HepG2 (cell line): ENCODE measurements at regions not wholly inside any gene's neighbourhood (a gene's known extent, or its start where the extent isn't known, plus 50 kb on each side); places are given as distances from the start of the nearest gene placed in this dataset.
A peak's percentile ranks its signal among the peaks of the same experiment; 100 is the strongest.

ENCODE experiments used
- ATAC-seq: fragments of 200-7000 bp; cut with Tn5 transposase; 3 replicates; pipeline ENCODE4 v1.9.1; 2020; ENCODE audit warnings: mild to moderate bottlenecking, moderate library complexity
- BruUV-seq: library from RNA; stranded (reverse); fragments of 400-500 nt; replicated peaks from 2 replicates; lab custom pipeline; 2021; lab: Mats Ljungman, UMichigan
- CTCF ChIA-PET: fragments of 300-600 bp; formaldehyde crosslinking; extraction: SDS; loops from one replicate; lab custom pipeline; 2021; ENCODE audit warnings: low total read pairs, inconsistent platforms, low intra/inter-chr PET ratio; lab: Yijun Ruan, JAX
- POLR2A ChIA-PET: fragments of 350-600 bp; sonication (Branson Sonifier 250); formaldehyde crosslinking; loops from one replicate; lab custom pipeline; 2020; ENCODE audit warnings: antibody characterized with exemption, inconsistent platforms; lab: Yijun Ruan, JAX
- DNase-seq: peaks from one replicate; pipeline ENCODE4 v3.0.0-alpha.2; 2015; ENCODE audit warnings: low spot score
- FAIRE-seq: peaks from 3 replicates; lab custom pipeline; 2011; peaks lifted over from hg19 to GRCh38; lab: Jason Lieb, UNC
- H2AFZ ChIP-seq: one replicate; pipeline ENCODE4 v1.6.1; 2011; ENCODE audit warnings: low read length, inconsistent platforms
- H3K27ac ChIP-seq: fragments of 300-600 bp; 3 replicates; pipeline ENCODE4 v1.8.0; 2011; ENCODE audit warnings: mixed run types, mild to moderate bottlenecking, mixed read lengths, low read length, inconsistent platforms; ENCODE audit not compliant: insufficient read depth; ENCODE audit errors: extremely low read length
- H3K27me3 ChIP-seq, 2 experiments: fragments of 200-600 bp in 1 of 2; 2 replicates in 1 of 2; 3 replicates in 1 of 2; pipeline versions ENCODE4 v1.6.0 to v1.8.0; 2011; ENCODE audit warnings: low read length in 2 of 2, mild to moderate bottlenecking in 2 of 2, moderate library complexity in 2 of 2, inconsistent platforms in 1 of 2; ENCODE audit not compliant: insufficient read depth in 2 of 2, control insufficient read depth in 1 of 2
- H3K36me3 ChIP-seq, 2 experiments: fragments of 200-600 bp in 1 of 2; replicated peaks in 1 of 2; 2 replicates in 1 of 2; 3 replicates in 1 of 2; pipeline versions ENCODE4 v1.5.1 to v1.8.0; 2011; ENCODE audit warnings: low read length in 2 of 2, inconsistent platforms in 1 of 2; ENCODE audit not compliant: insufficient read depth in 2 of 2, control insufficient read depth in 1 of 2
- H3K4me1 ChIP-seq: 2 replicates; pipeline ENCODE4 v1.5.1; 2012; ENCODE audit warnings: low read length, inconsistent platforms; ENCODE audit not compliant: insufficient read depth
- H3K4me2 ChIP-seq: 2 replicates; pipeline ENCODE4 v1.6.0; 2011; ENCODE audit warnings: low read depth, low read length, inconsistent platforms
- H3K4me3 ChIP-seq, 3 experiments: fragments of 200-600 bp in 1 of 3; sonication (generic), shearing (Covaris generic) in 1 of 3; replicated peaks in 1 of 3; 2 replicates each; pipeline ENCODE4 v1.5.1; 2011 to 2016; ENCODE audit warnings: low read length in 3 of 3, inconsistent platforms in 2 of 3, low read depth in 2 of 3, mild to moderate bottlenecking in 2 of 3, control low read depth in 1 of 3, mixed read lengths in 1 of 3; ENCODE audit not compliant: insufficient read depth in 1 of 3
- H3K79me2 ChIP-seq: one replicate; pipeline ENCODE4 v1.6.1; 2011; ENCODE audit warnings: low read length, inconsistent platforms; ENCODE audit not compliant: insufficient read depth
- H3K9ac ChIP-seq: 2 replicates; pipeline ENCODE4 v1.6.0; 2011; ENCODE audit warnings: mild to moderate bottlenecking, low read depth, low read length, inconsistent platforms; ENCODE audit not compliant: insufficient read depth
- H3K9me3 ChIP-seq: 2 replicates; pipeline ENCODE4 v1.5.1; 2012; ENCODE audit warnings: mild to moderate bottlenecking, low read length
- H4K20me1 ChIP-seq: 2 replicates; pipeline ENCODE4 v1.6.0; 2011; ENCODE audit warnings: inconsistent platforms, mild to moderate bottlenecking, low read length, moderate library complexity; ENCODE audit not compliant: insufficient read depth
- MZF1 ChIP-seq: sonication (generic); formaldehyde crosslinking; IDR thresholded peaks from 2 replicates; pipeline ENCODE4 v1.8.1; 2023; ENCODE audit warnings: mild to moderate bottlenecking, missing genetic modification reagents, borderline replicate concordance
- NCOA5 ChIP-seq: sonication (generic); formaldehyde crosslinking; IDR thresholded peaks from 2 replicates; pipeline ENCODE4 v1.4.0; 2020; ENCODE audit warnings: missing genetic modification reagents
- SYNCRIP ChIP-seq: fragments of 200-400 bp; formaldehyde crosslinking; IDR thresholded peaks from 2 replicates; pipeline ENCODE4 v1.6.1; 2018; ENCODE audit warnings: mild to moderate bottlenecking, low read depth, low read length; ENCODE audit not compliant: insufficient read depth
- WGBS: methylation state at CpG from one replicate; pipeline ENCODE4 v1.1.6; 2017; ENCODE audit warnings: low lambda C conversion rate; 5-methylcytosine and 5-hydroxymethylcytosine counted together
- in situ Hi-C: cut with HindIII; loops from 2 replicates; pipeline ENCODE4 v1.10.0; 2017; ENCODE audit warnings: low pct_unique_long_range_greater_than_20kb; ENCODE audit not compliant: extremely low pct_ligation_motif_present
- intact Hi-C: fragments of 100-400 bp; cut with micrococcal nuclease; formaldehyde crosslinking; loops from one replicate; pipeline ENCODE4 v1.10.0; 2022; ENCODE audit not compliant: unreplicated experiment
- TF ChIP-seq, protein P1 (sequence below): sonication (generic); formaldehyde crosslinking; IDR thresholded peaks from 2 replicates; pipeline ENCODE4 v1.4.0; 2020; ENCODE audit warnings: missing genetic modification reagents, borderline replicate concordance

- TF ChIP-seq, protein P1, sequence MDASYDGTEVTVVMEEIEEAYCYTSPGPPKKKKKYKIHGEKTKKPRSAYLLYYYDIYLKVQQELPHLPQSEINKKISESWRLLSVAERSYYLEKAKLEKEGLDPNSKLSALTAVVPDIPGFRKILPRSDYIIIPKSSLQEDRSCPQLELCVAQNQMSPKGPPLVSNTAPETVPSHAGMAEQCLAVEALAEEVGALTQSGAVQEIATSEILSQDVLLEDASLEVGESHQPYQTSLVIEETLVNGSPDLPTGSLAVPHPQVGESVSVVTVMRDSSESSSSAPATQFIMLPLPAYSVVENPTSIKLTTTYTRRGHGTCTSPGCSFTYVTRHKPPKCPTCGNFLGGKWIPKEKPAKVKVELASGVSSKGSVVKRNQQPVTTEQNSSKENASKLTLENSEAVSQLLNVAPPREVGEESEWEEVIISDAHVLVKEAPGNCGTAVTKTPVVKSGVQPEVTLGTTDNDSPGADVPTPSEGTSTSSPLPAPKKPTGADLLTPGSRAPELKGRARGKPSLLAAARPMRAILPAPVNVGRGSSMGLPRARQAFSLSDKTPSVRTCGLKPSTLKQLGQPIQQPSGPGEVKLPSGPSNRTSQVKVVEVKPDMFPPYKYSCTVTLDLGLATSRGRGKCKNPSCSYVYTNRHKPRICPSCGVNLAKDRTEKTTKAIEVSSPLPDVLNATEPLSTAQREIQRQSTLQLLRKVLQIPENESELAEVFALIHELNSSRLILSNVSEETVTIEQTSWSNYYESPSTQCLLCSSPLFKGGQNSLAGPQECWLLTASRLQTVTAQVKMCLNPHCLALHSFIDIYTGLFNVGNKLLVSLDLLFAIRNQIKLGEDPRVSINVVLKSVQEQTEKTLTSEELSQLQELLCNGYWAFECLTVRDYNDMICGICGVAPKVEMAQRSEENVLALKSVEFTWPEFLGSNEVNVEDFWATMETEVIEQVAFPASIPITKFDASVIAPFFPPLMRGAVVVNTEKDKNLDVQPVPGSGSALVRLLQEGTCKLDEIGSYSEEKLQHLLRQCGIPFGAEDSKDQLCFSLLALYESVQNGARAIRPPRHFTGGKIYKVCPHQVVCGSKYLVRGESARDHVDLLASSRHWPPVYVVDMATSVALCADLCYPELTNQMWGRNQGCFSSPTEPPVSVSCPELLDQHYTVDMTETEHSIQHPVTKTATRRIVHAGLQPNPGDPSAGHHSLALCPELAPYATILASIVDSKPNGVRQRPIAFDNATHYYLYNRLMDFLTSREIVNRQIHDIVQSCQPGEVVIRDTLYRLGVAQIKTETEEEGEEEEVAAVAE, result peak; percentile 93
These were observed 592.1 kb downstream of the XIRP2 start (continued) for GRCh38 chr2:167480232-167480985.

DNA sequence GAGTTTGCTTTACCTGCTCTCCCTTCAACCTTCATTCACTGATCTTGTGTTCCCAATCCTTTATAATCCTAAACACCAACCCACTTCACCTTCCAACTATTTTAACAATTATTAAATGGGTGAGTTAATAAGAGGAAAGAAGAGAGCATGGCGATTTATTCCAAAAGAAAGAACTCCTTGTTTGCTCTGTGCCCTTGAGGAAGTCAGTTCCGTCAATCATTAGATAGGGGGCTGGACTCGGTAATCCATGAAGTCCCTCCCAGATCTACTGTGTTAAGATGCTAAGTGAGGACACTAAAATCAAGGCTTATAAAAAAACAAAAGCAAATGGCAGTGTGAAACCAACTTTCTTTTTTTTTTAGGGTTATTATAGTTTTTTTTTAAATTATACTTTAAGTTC is 589.9 kb downstream of the XIRP2 start:
- no peak overlapping the region for H3K4me2 ChIP-seq
- H3K4me3 ChIP-seq, result no peak overlapping the region
- H3K27me3 ChIP-seq, result 0 out of 5 replicates have a peak, but pooled peaks cover 0 to 3% of the 10 kb centered on the region in 2 experiments
- no peaks in the 10 kb centered on the region for H3K79me2 ChIP-seq
- no peak for FAIRE-seq
- H3K4me1 ChIP-seq, result peaks cover 14% of the 10 kb centered on the region
- H3K27ac ChIP-seq, result no peak overlapping the region
- BruUV-seq, result no TSS peak
- DNase-seq, result peak; percentile 9
- ChIA-PET POLR2A (no interaction called here), CTCF (no interaction called here)
- 10% methylated on average over 3 of the region's 3 CpGs for WGBS
- in situ Hi-C loops (no loop called here), intact Hi-C loops (no loop called here)
- no peaks in the 10 kb centered on the region for H4K20me1 ChIP-seq
- TF ChIP-seq SYNCRIP (no peak), MZF1 (CRISPR knock-in tag) (no peak), NCOA5 (CRISPR knock-in tag) (no peak)
- H3K9me3 ChIP-seq, result no peaks in the 10 kb centered on the region
- peak; percentile 26; the same call in 1 of the 3 replicates for ATAC-seq
- H3K36me3 ChIP-seq, result no peaks in the 10 kb centered on the region
- H3K9ac ChIP-seq, result no peak overlapping the region
- no peak overlapping the region for H2AFZ ChIP-seq
